ENCODE measurements at regions not wholly inside any gene's neighbourhood (a gene's known extent, or its start where the extent isn't known, plus 50 kb on each side); places are given as distances from the start of the nearest gene placed in this dataset.

DNA sequence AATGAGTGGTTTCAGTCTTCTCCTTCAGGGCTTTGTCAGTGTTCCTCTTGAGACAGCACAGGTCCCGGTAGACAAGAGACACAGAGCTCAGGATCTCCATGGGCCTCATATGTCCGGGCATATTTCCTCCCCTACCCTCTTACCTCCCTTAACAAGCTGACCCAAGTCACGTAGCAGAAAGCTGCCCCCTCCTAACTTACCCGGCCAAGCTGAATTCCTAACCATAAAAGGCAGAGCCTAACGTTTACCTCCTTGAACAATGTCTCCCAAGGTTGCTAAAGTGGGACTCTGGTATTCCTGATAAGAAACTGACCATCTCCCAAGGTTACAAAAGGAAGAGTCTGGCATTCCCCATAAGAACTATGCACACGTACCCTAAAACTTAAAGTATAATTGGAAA lies 182.2 kb upstream of the USP15 start:
- no peak overlapping the region for H3K4me3 ChIP-seq (ENCODE audit: low read length, poor library complexity, severe bottlenecking)
- H3K4me1 ChIP-seq (ENCODE audit: insufficient read depth, low read length, poor library complexity, severe bottlenecking) = no peaks in the 10 kb centered on the region
- no peaks in the 10 kb centered on the region for H3K27me3 ChIP-seq (ENCODE audit: insufficient read depth, low read length, poor library complexity, severe bottlenecking)
- no peaks in the 10 kb centered on the region for H3K9me2 ChIP-seq (replicated peaks; ENCODE audit: low read depth, low read length)
- no peaks in the 10 kb centered on the region for H3K79me2 ChIP-seq (ENCODE audit: insufficient read depth, low read length)
- H2AFZ ChIP-seq (ENCODE audit: low read length) = no peak overlapping the region
- H3K36me3 ChIP-seq (ENCODE audit: insufficient read depth, low read length) = no peaks in the 10 kb centered on the region
- TF ChIP-seq EZH2phosphoT487 (IDR thresholded peaks at IDR 0.05; ENCODE audit: borderline replicate concordance) = no peak
- TF ChIP-seq, protein P1, sequence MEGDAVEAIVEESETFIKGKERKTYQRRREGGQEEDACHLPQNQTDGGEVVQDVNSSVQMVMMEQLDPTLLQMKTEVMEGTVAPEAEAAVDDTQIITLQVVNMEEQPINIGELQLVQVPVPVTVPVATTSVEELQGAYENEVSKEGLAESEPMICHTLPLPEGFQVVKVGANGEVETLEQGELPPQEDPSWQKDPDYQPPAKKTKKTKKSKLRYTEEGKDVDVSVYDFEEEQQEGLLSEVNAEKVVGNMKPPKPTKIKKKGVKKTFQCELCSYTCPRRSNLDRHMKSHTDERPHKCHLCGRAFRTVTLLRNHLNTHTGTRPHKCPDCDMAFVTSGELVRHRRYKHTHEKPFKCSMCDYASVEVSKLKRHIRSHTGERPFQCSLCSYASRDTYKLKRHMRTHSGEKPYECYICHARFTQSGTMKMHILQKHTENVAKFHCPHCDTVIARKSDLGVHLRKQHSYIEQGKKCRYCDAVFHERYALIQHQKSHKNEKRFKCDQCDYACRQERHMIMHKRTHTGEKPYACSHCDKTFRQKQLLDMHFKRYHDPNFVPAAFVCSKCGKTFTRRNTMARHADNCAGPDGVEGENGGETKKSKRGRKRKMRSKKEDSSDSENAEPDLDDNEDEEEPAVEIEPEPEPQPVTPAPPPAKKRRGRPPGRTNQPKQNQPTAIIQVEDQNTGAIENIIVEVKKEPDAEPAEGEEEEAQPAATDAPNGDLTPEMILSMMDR (conservative IDR thresholded peaks at IDR 0.05; ENCODE audit: low read length) = no peak
- H3K9me3 ChIP-seq (ENCODE audit: insufficient read depth, low read depth, low read length) = no peaks in the 10 kb centered on the region
- H3K9ac ChIP-seq (ENCODE audit: low read depth, low read length, poor library complexity, severe bottlenecking) = no peak overlapping the region
- no peak overlapping the region for H3K4me2 ChIP-seq (ENCODE audit: low read depth, low read length, poor library complexity, severe bottlenecking)
- H3F3A ChIP-seq (ENCODE audit: low read depth) = no peaks in the 10 kb centered on the region
- no peaks in the 10 kb centered on the region for H4K20me1 ChIP-seq (ENCODE audit: insufficient read depth, low read length, poor library complexity, severe bottlenecking)

DNA sequence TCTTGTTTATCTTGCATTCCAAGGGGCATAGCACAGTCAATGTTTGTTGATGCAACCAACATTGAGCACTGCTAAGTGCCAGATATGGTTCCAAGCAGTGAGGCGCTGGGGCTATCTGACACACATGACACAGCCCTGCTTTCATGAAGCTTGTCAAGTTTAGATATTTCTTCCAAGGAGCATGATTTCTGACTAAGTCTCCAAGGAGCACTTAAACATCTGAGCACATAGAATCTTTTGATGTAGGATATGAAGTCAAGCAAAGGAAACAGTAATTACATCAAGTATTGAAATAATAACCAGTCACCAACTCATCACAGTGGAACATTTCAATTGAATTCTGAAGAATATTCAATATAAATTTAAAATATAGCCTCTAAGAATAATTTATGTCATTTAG lies 177.8 kb upstream of the USP15 start:
- H3K4me3 ChIP-seq (ENCODE audit: low read length, poor library complexity, severe bottlenecking) = no peak overlapping the region
- no peaks in the 10 kb centered on the region for H3K36me3 ChIP-seq (ENCODE audit: insufficient read depth, low read length)

DNA sequence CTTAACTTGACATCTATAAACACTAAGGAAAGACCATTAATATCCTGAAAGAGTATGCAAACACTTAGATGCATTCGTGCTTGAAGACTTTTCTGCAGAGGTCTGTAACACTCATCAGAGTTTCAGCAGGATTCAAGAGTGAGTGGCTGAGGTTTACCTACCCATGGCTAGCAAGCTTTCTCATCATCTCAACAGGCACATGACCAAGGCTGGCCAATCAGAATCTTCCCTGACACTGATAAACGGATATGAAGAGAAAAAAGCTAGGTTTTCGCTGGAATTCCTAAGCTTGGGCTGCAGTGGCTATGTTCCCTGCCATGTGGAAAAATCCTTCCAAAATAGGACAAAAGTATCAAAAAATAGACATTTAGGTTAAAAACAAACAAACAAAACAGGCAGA lies 162.1 kb upstream of the USP15 start:
- H3K9me2 ChIP-seq (replicated peaks; ENCODE audit: low read depth, low read length) = no peaks in the 10 kb centered on the region
- no peaks in the 10 kb centered on the region for H4K20me1 ChIP-seq (ENCODE audit: insufficient read depth, low read length, poor library complexity, severe bottlenecking)
- H3K9me3 ChIP-seq (ENCODE audit: insufficient read depth, low read depth, low read length) = no peaks in the 10 kb centered on the region
- no peak overlapping the region for H3K9ac ChIP-seq (ENCODE audit: low read depth, low read length, poor library complexity, severe bottlenecking)
- H3K4me2 ChIP-seq (ENCODE audit: low read depth, low read length, poor library complexity, severe bottlenecking) = no peak overlapping the region
- H2AFZ ChIP-seq (ENCODE audit: low read length) = no peak overlapping the region
- H3F3A ChIP-seq (ENCODE audit: low read depth) = no peaks in the 10 kb centered on the region
- H3K79me2 ChIP-seq (ENCODE audit: insufficient read depth, low read length) = no peaks in the 10 kb centered on the region
- H3K36me3 ChIP-seq (ENCODE audit: insufficient read depth, low read length) = no peaks in the 10 kb centered on the region
- peaks cover 8% of the 10 kb centered on the region for H3K4me1 ChIP-seq (ENCODE audit: insufficient read depth, low read length, poor library complexity, severe bottlenecking)
- H3K4me3 ChIP-seq (ENCODE audit: low read length, poor library complexity, severe bottlenecking) = no peak overlapping the region
- no peak for TF ChIP-seq EZH2phosphoT487 (IDR thresholded peaks at IDR 0.05; ENCODE audit: borderline replicate concordance)
- TF ChIP-seq, protein P1 (conservative IDR thresholded peaks at IDR 0.05; ENCODE audit: low read length) = no peak
- H3K27me3 ChIP-seq (ENCODE audit: insufficient read depth, low read length, poor library complexity, severe bottlenecking) = no peaks in the 10 kb centered on the region

More for the DNA sequence above, 177.8 kb upstream of the USP15 start:
- Histone ChIP-seq H3K4me1 (ENCODE audit: insufficient read depth, low read length, poor library complexity, severe bottlenecking) (no peaks in the 10 kb centered on the region), H3K9me2 (replicated peaks; ENCODE audit: low read depth, low read length) (no peaks in the 10 kb centered on the region), H3K4me2 (ENCODE audit: low read depth, low read length, poor library complexity, severe bottlenecking) (no peak overlapping the region), H3K27me3 (ENCODE audit: insufficient read depth, low read length, poor library complexity, severe bottlenecking) (no peaks in the 10 kb centered on the region), H3K9me3 (ENCODE audit: insufficient read depth, low read depth, low read length) (0 out of 2 replicates have a peak, but pooled peaks cover 6% of the 10 kb centered on the region), H3K9ac (ENCODE audit: low read depth, low read length, poor library complexity, severe bottlenecking) (no peak overlapping the region), H3F3A (ENCODE audit: low read depth) (no peaks in the 10 kb centered on the region), H3K79me2 (ENCODE audit: insufficient read depth, low read length) (no peaks in the 10 kb centered on the region), H4K20me1 (ENCODE audit: insufficient read depth, low read length, poor library complexity, severe bottlenecking) (no peaks in the 10 kb centered on the region), H2AFZ (ENCODE audit: low read length) (no peak overlapping the region)
- TF ChIP-seq, protein P1 (conservative IDR thresholded peaks at IDR 0.05; ENCODE audit: low read length) = no peak
- TF ChIP-seq EZH2phosphoT487 (IDR thresholded peaks at IDR 0.05; ENCODE audit: borderline replicate concordance) = no peak

Measured in Loucy (cell line).